Gastroesophageal sphincter (tissue), 3 donors: ENCODE measurements at regions not wholly inside any gene's neighbourhood (a gene's known extent, or its start where the extent isn't known, plus 50 kb on each side); places are given as distances from the start of the nearest gene placed in this dataset.

Experiments used
- CTCF ChIP-seq, 4 experiments: fragments of 200-600 bp in 2 of 4; fragments of 450-650 bp in 2 of 4; sonication (generic) in 1 of 4; IDR thresholded peaks; one replicate each; pipeline ENCODE4 v1.5.1; 2017 to 2019; ENCODE audit warnings: antibody characterized with exemption in 4 of 4, mild to moderate bottlenecking in 2 of 4, moderate library complexity in 2 of 4
- EP300 ChIP-seq: sonication (generic); formaldehyde crosslinking; IDR thresholded peaks from one replicate; pipeline ENCODE4 v1.6.1; 2017; ENCODE audit warnings: antibody characterized with exemption, mild to moderate bottlenecking
- POLR2A ChIP-seq, 2 donors: fragments of 450-650 bp; IDR thresholded peaks; one replicate each; pipeline ENCODE4 v1.6.1; 2017; ENCODE audit warnings: antibody characterized with exemption in 2 of 2, mild to moderate bottlenecking in 2 of 2, moderate library complexity in 1 of 2
- POLR2AphosphoS5 ChIP-seq: sonication (generic); formaldehyde crosslinking; IDR thresholded peaks from one replicate; pipeline ENCODE4 v1.6.1; 2017; ENCODE audit warnings: antibody characterized with exemption

- TF ChIP-seq CTCF (IDR thresholded peaks at IDR 0.05) (no peak), POLR2AphosphoS5 (no peak), POLR2A (IDR thresholded peaks at IDR 0.05) (no peak), EP300 (no peak)
Measured at GRCh38 chr4:180792541-180792940, 1450.7 kb upstream of the TENM3 start.
